Panc1 (cell line): ENCODE measurements at regions not wholly inside any gene's neighbourhood (a gene's known extent, or its start where the extent isn't known, plus 50 kb on each side); places are given as distances from the start of the nearest gene placed in this dataset.

Source experiments
- ATAC-seq: fragments of 200-7000 bp; cut with Tn5 transposase; 2 replicates; pipeline ENCODE4 v1.9.1; 2020; ENCODE audit warnings: mild to moderate bottlenecking, moderate library complexity
- BruUV-seq: library from RNA; stranded (reverse); fragments of 400-500 nt; replicated peaks from 2 replicates; lab custom pipeline; 2021; lab: Mats Ljungman, UMichigan
- CTCF ChIA-PET: fragments of 300-600 bp; sonication (Branson Sonifier 250); formaldehyde crosslinking; loops from one replicate; lab custom pipeline; 2022; ENCODE audit warnings: antibody characterized with exemption; lab: Charles Lee
- POLR2A ChIA-PET: fragments of 300-600 bp; sonication (Branson Sonifier 250); formaldehyde crosslinking; loops from one replicate; lab custom pipeline; 2022; ENCODE audit warnings: antibody characterized with exemption; lab: Charles Lee
- DNase-seq: peaks from one replicate; pipeline ENCODE4 v3.0.0-alpha.2; 2010; ENCODE audit warnings: low read depth, low spot score
- H3K27ac ChIP-seq: 2 replicates; pipeline ENCODE4 v1.5.1; 2011; ENCODE audit warnings: mild to moderate bottlenecking, low read length, inconsistent platforms
- H3K27me3 ChIP-seq: fragments of 200-500 bp; sonication (Bioruptor generic); 2 replicates; pipeline ENCODE4 v1.6.0; 2014; ENCODE audit warnings: low read length, inconsistent platforms; ENCODE audit not compliant: control insufficient read depth, insufficient read depth
- H3K36me3 ChIP-seq: fragments of 200-500 bp; sonication (Bioruptor generic); 2 replicates; pipeline ENCODE4 v1.5.1; 2014; ENCODE audit warnings: inconsistent platforms, mild to moderate bottlenecking, low read length, moderate library complexity; ENCODE audit not compliant: control insufficient read depth, insufficient read depth
- H3K4me1 ChIP-seq: 2 replicates; pipeline ENCODE4 v1.5.1; 2011; ENCODE audit warnings: inconsistent platforms, mild to moderate bottlenecking, low read length, moderate library complexity; ENCODE audit not compliant: control insufficient read depth, insufficient read depth
- H3K4me3 ChIP-seq, 2 experiments: 2 replicates each; pipeline ENCODE4 v1.5.1; 2011 to 2012; ENCODE audit warnings: low read depth in 2 of 2, low read length in 2 of 2, mild to moderate bottlenecking in 2 of 2, inconsistent platforms in 1 of 2, moderate library complexity in 1 of 2
- H3K9me3 ChIP-seq: fragments of 200-500 bp; sonication (Bioruptor generic); 2 replicates; pipeline ENCODE4 v1.5.1; 2014; ENCODE audit warnings: low read depth, mild to moderate bottlenecking, inconsistent platforms, low read length, moderate library complexity; ENCODE audit not compliant: control insufficient read depth, insufficient read depth
- CTCF ChIP-seq: fragments of 450-650 bp; IDR thresholded peaks from 2 replicates; pipeline ENCODE4 v1.5.1; 2017; ENCODE audit warnings: mild to moderate bottlenecking
- POLR2AphosphoS5 ChIP-seq: IDR thresholded peaks from 2 replicates; pipeline ENCODE4 v1.6.1; 2012; ENCODE audit warnings: mild to moderate bottlenecking, low read depth, low read length, moderate library complexity
- REST ChIP-seq, 2 experiments: IDR thresholded peaks; 2 replicates each; pipeline ENCODE4 v1.6.1; 2011 to 2012; ENCODE audit warnings: low read depth in 2 of 2, control low read depth in 1 of 2, low read length in 1 of 2, mild to moderate bottlenecking in 1 of 2, moderate library complexity in 1 of 2; ENCODE audit not compliant: insufficient read depth in 1 of 2
- SIN3A ChIP-seq: IDR thresholded peaks from 2 replicates; pipeline ENCODE4 v1.6.1; 2012; ENCODE audit warnings: low read depth, mild to moderate bottlenecking, low read length, moderate library complexity, borderline replicate concordance; ENCODE audit not compliant: insufficient read depth
- TCF7L2 ChIP-seq: IDR thresholded peaks from 2 replicates; pipeline ENCODE4 v1.6.1; 2011; ENCODE audit warnings: mild to moderate bottlenecking, low read depth, low read length, inconsistent platforms
- in situ Hi-C: cut with HindIII; loops from 2 replicates; pipeline ENCODE4 v1.10.0; 2016; ENCODE audit warnings: low sequenced_read_pairs, low pct_unique_long_range_greater_than_20kb
- intact Hi-C: fragments of 100-400 bp; cut with micrococcal nuclease; formaldehyde crosslinking; loops from one replicate; pipeline ENCODE4 v1.10.0; 2022; ENCODE audit not compliant: unreplicated experiment

- H3K9me3 ChIP-seq = no peaks in the 10 kb centered on the region
- no peaks in the 10 kb centered on the region for H3K36me3 ChIP-seq
- no TSS peak for BruUV-seq
- no peak overlapping the region for H3K4me3 ChIP-seq
- TF ChIP-seq REST (IDR thresholded peaks at IDR 0.05; ENCODE audit: insufficient read depth in 1 of 2, low read depth in 2 of 2, low read length in 1 of 2) (no peak), CTCF (no peak), POLR2AphosphoS5 (no peak), SIN3A (no peak), TCF7L2 (no peak)
- no peak overlapping the region for H3K27ac ChIP-seq
- H3K27me3 ChIP-seq = no peaks in the 10 kb centered on the region
- ChIA-PET POLR2A (no interaction called here), CTCF (no interaction called here)
- no peak for DNase-seq
- in situ Hi-C loops (no loop called here), intact Hi-C loops (no loop called here)
- ATAC-seq = no peak
- H3K4me1 ChIP-seq = no peaks in the 10 kb centered on the region
Observed at GRCh38 chr5:117138523-117138922, 563.9 kb upstream of the SEMA6A start.

- Histone ChIP-seq H3K27ac (no peak overlapping the region), H3K4me3 (no peak overlapping the region), H3K36me3 (no peaks in the 10 kb centered on the region), H3K4me1 (no peaks in the 10 kb centered on the region), H3K9me3 (no peaks in the 10 kb centered on the region), H3K27me3 (no peaks in the 10 kb centered on the region)
- no peak for DNase-seq
- BruUV-seq = no TSS peak
- ChIA-PET CTCF (no interaction called here), POLR2A (no interaction called here)
- TF ChIP-seq REST (IDR thresholded peaks at IDR 0.05; ENCODE audit: insufficient read depth in 1 of 2, low read depth in 2 of 2, low read length in 1 of 2) = no peak
- TF ChIP-seq TCF7L2 = no peak
- no peak for TF ChIP-seq CTCF
- no peak for TF ChIP-seq POLR2AphosphoS5
- no peak for TF ChIP-seq SIN3A
- in situ Hi-C loops (no loop called here), intact Hi-C loops (no loop called here)
- ATAC-seq = no peak
Observed at GRCh38 chr5:117135851-117136250, 561.2 kb upstream of the SEMA6A start.
